KMS-11 (cell line): ENCODE measurements at regions not wholly inside any gene's neighbourhood (a gene's known extent, or its start where the extent isn't known, plus 50 kb on each side); places are given as distances from the start of the nearest gene placed in this dataset.

Source experiments
- H2AFZ ChIP-seq: fragments of 200-600 bp; sonication (generic); 2 replicates; pipeline ENCODE4 v1.6.1; 2016; ENCODE audit warnings: antibody characterized with exemption, mixed run types, low read depth
- H3K27ac ChIP-seq: fragments of 200-600 bp; sonication (generic); 2 replicates; pipeline ENCODE4 v1.6.1; 2016; ENCODE audit warnings: mild to moderate bottlenecking, mixed run types
- H3K27me3 ChIP-seq: fragments of 200-600 bp; sonication (generic); 2 replicates; pipeline ENCODE4 v1.6.1; 2017; ENCODE audit warnings: mild to moderate bottlenecking, low read depth, mixed run types, moderate library complexity; ENCODE audit not compliant: insufficient read depth
- H3K36me3 ChIP-seq: fragments of 200-600 bp; sonication (generic); 2 replicates; pipeline ENCODE4 v1.6.1; 2017; ENCODE audit warnings: mild to moderate bottlenecking, mixed run types; ENCODE audit not compliant: insufficient read depth
- H3K4me1 ChIP-seq: fragments of 200-600 bp; sonication (generic); 2 replicates; pipeline ENCODE4 v1.6.1; 2016; ENCODE audit warnings: mild to moderate bottlenecking, low read depth, mixed run types; ENCODE audit not compliant: poor library complexity, severe bottlenecking
- H3K4me2 ChIP-seq: fragments of 200-600 bp; sonication (generic); 2 replicates; pipeline ENCODE4 v1.7.0; 2016; ENCODE audit warnings: mild to moderate bottlenecking, mixed run types
- H3K4me3 ChIP-seq: fragments of 200-600 bp; sonication (generic); IDR thresholded peaks from 2 replicates; pipeline ENCODE4 v1.6.1; 2017; ENCODE audit warnings: low read depth, low read length, mixed read lengths; ENCODE audit not compliant: insufficient read depth
- H3K79me2 ChIP-seq: fragments of 200-600 bp; sonication (generic); 2 replicates; pipeline ENCODE4 v1.6.1; 2016; ENCODE audit warnings: low read depth, mixed run types; ENCODE audit not compliant: insufficient read depth
- H3K9ac ChIP-seq: fragments of 200-600 bp; sonication (generic); 2 replicates; pipeline ENCODE4 v1.6.1; 2016; ENCODE audit warnings: mild to moderate bottlenecking, mixed run types
- H4K20me1 ChIP-seq: fragments of 200-600 bp; sonication (generic); 2 replicates; pipeline ENCODE4 v1.6.1; 2016; ENCODE audit warnings: mild to moderate bottlenecking, mixed run types; ENCODE audit not compliant: insufficient read depth
- TF ChIP-seq, protein P1 (sequence below): fragments of 200-600 bp; sonication (generic); conservative IDR thresholded peaks from 2 replicates; pipeline ENCODE4 v1.6.1; 2017; ENCODE audit warnings: low read depth, mild to moderate bottlenecking, antibody characterized with exemption, low read length, moderate library complexity, mixed read lengths

DNA sequence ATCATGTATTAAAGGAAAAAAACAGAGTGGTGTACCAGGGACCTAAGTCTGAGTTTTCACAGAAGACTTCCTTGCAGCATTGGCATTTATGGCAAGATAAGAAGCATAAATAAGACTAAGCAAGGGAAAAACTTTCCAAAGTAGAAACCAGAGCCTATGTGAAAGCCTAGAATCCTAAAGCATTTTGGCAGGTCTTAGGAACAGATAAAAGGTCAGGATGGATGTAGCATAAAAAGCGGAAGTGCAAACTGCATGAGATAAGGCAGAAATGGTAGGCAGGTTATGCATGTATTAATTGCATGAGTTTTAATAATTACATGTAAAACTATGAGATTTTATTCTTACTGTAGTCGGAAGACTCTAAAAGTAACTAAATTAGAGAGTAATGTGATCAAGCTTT lies 596.5 kb downstream of the SUCLG1 start:
- TF ChIP-seq, protein P1, sequence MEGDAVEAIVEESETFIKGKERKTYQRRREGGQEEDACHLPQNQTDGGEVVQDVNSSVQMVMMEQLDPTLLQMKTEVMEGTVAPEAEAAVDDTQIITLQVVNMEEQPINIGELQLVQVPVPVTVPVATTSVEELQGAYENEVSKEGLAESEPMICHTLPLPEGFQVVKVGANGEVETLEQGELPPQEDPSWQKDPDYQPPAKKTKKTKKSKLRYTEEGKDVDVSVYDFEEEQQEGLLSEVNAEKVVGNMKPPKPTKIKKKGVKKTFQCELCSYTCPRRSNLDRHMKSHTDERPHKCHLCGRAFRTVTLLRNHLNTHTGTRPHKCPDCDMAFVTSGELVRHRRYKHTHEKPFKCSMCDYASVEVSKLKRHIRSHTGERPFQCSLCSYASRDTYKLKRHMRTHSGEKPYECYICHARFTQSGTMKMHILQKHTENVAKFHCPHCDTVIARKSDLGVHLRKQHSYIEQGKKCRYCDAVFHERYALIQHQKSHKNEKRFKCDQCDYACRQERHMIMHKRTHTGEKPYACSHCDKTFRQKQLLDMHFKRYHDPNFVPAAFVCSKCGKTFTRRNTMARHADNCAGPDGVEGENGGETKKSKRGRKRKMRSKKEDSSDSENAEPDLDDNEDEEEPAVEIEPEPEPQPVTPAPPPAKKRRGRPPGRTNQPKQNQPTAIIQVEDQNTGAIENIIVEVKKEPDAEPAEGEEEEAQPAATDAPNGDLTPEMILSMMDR, result no peak
- Histone ChIP-seq H3K4me3 (no peak overlapping the region), H2AFZ (no peak overlapping the region), H3K27me3 (no peaks in the 10 kb centered on the region), H3K27ac (no peak overlapping the region), H3K9ac (no peak overlapping the region), H3K4me1 (no peaks in the 10 kb centered on the region), H3K4me2 (no peak overlapping the region), H3K36me3 (no peaks in the 10 kb centered on the region), H3K79me2 (no peaks in the 10 kb centered on the region), H4K20me1 (no peaks in the 10 kb centered on the region)

DNA sequence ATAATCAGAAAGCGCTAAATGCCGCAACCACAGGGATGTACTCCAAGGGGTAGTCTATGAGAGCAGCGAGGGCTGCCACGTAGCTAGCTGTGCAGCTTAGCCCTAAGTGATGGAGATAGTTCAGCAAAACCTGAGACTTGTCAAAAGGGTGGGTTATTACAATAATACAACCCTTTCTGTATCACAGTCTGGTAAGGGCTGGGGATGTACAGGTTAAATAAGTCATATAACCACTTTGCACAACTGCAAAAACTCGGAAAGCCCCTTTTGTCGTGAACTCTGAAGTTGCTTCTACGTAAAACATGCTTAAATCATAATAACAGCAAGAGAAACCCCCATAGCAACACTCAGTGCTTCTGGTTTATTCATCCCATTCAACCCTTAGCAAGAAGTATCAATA lies 598.8 kb downstream of the SUCLG1 start:
- H3K79me2 ChIP-seq, result no peaks in the 10 kb centered on the region
- H3K27ac ChIP-seq, result no peak overlapping the region
- H3K4me3 ChIP-seq, result no peak overlapping the region
- H3K36me3 ChIP-seq, result no peaks in the 10 kb centered on the region
- H3K9ac ChIP-seq, result no peak overlapping the region
- H3K4me2 ChIP-seq, result no peak overlapping the region
- no peaks in the 10 kb centered on the region for H4K20me1 ChIP-seq
- no peaks in the 10 kb centered on the region for H3K4me1 ChIP-seq
- H3K27me3 ChIP-seq, result no peaks in the 10 kb centered on the region
- TF ChIP-seq, protein P1, result no peak
- H2AFZ ChIP-seq, result no peak overlapping the region

DNA sequence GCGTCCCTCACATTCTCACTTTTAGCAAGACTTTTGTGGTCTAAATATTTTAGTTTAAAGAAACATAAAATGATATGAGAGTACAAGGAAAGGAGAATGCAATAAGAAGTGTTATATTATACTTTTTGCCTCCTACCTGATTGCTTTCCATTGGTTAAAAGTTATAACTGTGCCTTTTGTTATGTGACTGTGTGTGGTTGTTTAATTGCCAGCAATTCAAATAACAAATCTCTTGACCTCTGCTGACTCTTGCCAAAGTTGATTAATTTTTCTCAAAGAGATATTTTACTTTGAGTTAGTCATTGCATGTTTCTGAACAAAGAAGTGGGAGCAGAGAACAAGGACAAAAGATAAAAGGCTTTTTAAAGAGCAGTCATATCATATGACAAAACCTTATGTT lies 599.5 kb downstream of the SUCLG1 start:
- H4K20me1 ChIP-seq, result no peaks in the 10 kb centered on the region
- H2AFZ ChIP-seq, result no peak overlapping the region
- H3K27me3 ChIP-seq, result no peaks in the 10 kb centered on the region
- no peak overlapping the region for H3K4me2 ChIP-seq
- no peak overlapping the region for H3K27ac ChIP-seq
- TF ChIP-seq, protein P1, result no peak
- H3K4me1 ChIP-seq, result no peaks in the 10 kb centered on the region
- no peak overlapping the region for H3K4me3 ChIP-seq
- no peaks in the 10 kb centered on the region for H3K36me3 ChIP-seq
- no peaks in the 10 kb centered on the region for H3K79me2 ChIP-seq
- H3K9ac ChIP-seq, result no peak overlapping the region

DNA sequence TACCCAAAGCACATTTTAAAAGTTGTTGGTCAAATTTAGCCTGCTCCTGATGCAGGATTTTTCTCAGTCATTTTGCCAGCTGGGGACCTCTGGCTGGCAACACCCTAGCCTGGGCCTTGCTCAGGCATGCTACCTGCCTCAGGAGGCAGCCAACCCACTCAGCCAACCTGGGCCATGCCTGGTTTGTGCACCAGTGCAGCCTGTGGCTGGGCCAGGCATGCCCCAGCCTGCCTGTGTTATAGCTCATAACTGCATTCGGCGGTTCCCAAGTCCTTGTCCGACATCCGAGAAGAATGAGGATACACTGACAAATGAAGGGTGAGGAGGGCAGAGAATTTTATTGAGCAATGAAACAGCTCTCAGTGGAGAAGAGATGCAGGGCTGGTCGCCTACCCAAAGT lies 608.0 kb downstream of the SUCLG1 start:
- Histone ChIP-seq H3K4me1 (no peaks in the 10 kb centered on the region), H3K27me3 (no peaks in the 10 kb centered on the region), H3K79me2 (no peaks in the 10 kb centered on the region), H2AFZ (no peak overlapping the region), H4K20me1 (no peaks in the 10 kb centered on the region), H3K36me3 (no peaks in the 10 kb centered on the region), H3K4me3 (no peak overlapping the region), H3K27ac (no peak overlapping the region), H3K4me2 (no peak overlapping the region), H3K9ac (no peak overlapping the region)
- TF ChIP-seq, protein P1, result no peak
